SH-SY5Y (cell line): ENCODE measurements at regions not wholly inside any gene's neighbourhood (a gene's known extent, or its start where the extent isn't known, plus 50 kb on each side); places are given as distances from the start of the nearest gene placed in this dataset.

ENCODE experiments used
- GATA2 ChIP-seq: IDR thresholded peaks from 2 replicates; pipeline ENCODE4 v1.6.1; 2011; ENCODE audit warnings: mild to moderate bottlenecking, low read depth, low read length
- GATA3 ChIP-seq: IDR thresholded peaks from 2 replicates; pipeline ENCODE4 v1.6.1; 2011; ENCODE audit warnings: low read depth, mild to moderate bottlenecking, low read length, moderate library complexity

DNA sequence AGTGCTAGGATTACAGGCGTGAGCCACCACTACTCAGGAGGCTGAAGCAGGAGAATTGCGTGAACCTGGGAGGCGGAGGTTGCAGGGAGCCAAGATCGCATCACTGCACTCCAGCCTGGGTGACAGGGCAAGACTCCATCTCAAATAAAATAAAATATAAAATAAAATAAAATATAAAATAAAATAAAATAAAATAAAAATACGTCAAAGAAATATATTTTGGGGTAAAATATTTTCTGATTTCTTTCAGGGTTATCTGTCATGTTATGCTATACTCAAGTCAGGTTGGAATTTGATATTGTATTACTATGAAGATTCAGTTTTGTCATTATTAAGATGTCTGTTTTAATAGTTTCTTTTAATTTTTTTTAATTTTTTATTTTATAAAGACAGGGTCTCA, 99.4 kb upstream of the GHITM start:
- TF ChIP-seq GATA2 (no peak), GATA3 (no peak)

DNA sequence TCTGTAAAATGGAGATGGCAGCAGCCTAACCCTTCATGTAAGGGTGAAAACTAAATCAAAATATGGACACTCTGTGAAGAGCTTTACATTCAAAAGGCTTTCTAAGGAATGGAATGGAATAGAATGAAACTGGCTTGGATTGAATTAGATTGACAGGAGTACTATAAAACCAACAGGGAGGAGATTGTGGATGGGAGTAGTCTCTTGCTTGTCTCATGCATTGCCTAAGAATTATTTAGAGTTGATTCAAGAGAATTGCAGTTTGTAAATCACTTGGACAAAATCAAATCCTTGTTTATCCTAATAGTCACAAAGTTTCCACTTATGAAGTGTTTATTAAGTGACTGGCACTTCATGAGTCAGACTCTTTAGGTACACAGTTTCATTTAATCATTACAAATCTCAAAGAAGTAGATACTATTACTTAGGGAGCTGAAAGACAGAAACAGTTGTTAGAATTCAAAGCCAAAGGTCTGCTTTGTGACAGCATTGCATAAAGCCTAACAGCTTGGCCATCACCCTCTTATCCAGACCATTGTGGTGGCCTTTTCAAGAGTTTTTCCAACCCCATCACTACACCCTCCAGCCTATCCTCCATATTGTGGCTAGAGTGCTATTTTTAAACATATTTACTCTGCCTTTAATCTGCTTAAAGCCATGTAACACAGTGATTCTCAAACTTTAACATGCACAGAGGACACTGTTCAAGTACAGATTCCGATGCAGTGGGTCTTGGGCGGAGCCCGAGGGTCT, 91.9 kb upstream of the GHITM start:
- TF ChIP-seq GATA2 (no peak), GATA3 (no peak)

GRCh38 chr10:84049645-84050011, 89.7 kb upstream of the GHITM start:
- TF ChIP-seq GATA2: no peak
- TF ChIP-seq GATA3: no peak

DNA sequence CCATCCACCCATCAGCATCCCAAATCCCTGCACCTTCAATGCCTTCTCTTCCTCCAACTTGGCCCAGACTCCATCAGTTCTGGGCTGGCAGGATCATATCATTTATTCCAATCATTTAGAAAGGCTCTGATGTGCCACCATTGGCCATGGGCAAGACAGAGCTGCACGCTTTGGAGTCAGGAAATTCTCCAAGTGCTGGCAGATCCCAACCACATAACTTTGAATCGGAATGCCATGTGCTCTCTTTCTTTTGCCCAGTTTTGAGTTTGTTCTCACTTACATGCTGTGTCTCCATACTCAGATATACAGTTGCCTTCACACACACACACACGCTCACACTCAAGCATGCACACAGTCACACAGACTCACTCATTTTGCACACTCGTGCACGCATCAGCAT, 85.7 kb upstream of the GHITM start:
- TF ChIP-seq GATA2 (no peak), GATA3 (no peak)

GRCh38 chr10:84054743-84055142, 84.6 kb upstream of the GHITM start:
- TF ChIP-seq GATA2 (no peak), GATA3 (no peak)

- TF ChIP-seq GATA2 (no peak), GATA3 (no peak)
These were observed 79.8 kb upstream of the GHITM start for GRCh38 chr10:84059526-84059925.

DNA sequence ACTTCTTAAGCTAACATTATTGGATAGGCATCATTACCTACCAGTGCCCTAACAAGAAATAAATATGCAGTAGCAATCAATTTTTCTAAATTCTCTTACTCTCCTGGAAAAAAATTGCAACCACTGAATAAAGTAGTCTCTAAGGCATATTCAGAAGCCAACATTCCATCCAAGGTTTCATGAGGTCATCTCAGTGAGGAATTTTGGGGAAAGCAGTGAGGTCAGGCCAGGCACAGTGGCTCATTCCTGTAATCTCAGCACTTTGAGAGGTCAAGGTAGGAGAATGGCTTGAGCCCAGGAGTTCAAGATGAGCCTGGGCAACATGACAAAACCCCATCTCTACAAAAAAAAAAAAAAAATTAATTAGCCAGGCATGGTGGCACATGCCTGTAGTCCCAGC, 75.9 kb upstream of the GHITM start:
- TF ChIP-seq GATA3: no peak
- no peak for TF ChIP-seq GATA2

DNA sequence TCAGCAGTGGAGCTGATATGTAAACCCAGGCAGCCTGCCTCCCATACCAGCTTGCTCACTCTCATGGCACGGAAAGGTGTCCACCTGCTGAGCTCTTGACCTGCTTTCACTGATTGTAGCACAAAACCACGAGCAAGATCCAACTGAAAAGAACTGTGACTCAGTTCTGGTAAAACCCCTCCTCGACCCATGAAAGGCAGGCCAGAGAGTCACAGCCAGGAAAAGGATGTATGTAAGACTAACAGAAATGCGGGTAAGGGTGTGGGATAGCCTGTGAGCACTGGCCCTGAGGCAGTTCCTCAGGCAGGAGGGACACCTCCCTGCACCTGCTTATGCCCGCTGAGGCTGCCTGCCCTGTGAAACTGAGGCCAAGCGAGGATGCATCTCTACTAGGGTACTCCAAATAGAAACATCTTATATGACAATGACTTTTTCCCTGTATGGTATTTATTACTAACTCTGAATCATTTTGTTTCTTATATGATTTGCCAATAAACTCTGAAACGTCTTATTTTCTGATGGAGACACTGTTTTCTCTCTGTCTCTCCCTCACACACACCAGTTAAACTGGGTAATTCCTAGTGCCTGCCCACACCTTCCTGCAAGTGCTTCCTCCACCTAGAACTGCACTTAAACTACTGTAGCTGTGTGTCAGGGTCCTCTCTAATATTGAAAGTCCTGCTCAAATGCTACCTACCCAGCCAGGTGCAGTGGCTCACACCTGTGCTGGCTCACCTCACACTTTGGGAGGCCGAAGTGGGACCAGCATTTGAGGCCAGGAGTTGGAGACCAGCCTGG, 73.3 kb upstream of the GHITM start:
- TF ChIP-seq GATA2: no peak
- TF ChIP-seq GATA3: no peak

DNA sequence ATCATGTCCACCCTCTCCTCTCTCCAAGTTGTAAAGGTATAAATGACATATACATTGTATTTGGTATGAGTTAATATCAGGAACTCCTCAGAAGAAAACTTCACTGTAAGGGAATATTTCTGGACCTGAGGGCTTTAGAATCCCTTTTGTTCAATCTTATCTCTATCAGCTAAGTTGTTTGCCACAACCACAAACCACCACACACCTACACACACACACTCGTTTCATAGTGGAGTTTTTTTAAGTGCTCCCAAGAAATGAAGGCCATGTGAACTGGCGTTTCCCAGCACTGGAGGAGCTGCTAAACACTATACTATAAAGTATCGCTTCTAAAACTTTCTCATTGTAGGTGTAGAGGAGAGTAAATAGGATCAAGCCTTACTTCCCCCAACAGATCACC, 64.8 kb upstream of the GHITM start:
- TF ChIP-seq GATA3 (no peak), GATA2 (no peak)

DNA sequence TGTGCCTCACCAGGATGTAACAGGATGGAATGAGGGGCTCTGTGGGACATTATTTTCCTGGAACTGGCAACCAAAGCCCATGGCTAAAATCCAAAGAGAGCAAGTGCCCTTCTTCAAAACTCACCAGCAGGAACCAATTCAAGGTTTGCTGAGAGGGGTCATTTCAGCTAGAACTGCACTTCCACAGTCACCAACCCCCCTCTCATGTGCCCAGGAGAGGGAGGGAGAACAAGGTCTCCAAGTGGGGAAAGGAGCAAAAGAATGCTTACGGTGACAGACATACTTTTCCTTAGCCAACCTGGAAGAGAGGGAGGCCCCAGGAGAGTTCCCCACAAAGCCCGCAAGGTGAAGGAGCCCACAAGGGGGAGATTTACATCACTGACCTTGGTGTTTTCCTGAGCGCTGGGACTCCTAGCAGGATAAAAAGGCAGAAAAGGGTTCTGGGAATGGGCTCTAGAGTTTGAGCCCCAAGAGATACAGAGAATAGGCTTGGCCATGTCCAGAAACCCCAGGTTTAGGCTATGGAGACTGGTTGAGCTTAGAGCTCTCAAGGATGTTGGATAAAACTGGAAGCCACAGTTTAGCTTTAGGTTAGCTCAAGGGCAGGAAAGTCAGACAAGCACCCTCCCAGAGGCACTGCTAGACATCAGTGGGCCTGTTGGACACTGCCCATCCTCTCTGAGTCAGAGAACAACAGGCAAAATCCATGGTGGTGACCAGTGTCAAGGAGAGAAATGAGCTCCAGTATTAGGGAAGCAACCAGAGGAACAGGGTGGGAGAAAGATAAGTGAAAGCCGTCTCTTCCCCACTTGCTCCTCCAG, 63.9 kb upstream of the GHITM start:
- TF ChIP-seq GATA2 (no peak), GATA3 (no peak)

- TF ChIP-seq GATA3 (no peak), GATA2 (no peak)
These were observed 63.3 kb upstream of the GHITM start for GRCh38 chr10:84076047-84076388.

GRCh38 chr10:84076540-84077195, 62.6 kb upstream of the GHITM start:
- TF ChIP-seq GATA2: no peak
- TF ChIP-seq GATA3: no peak

GRCh38 chr10:84077768-84078167, 61.5 kb upstream of the GHITM start:
- TF ChIP-seq GATA3 (no peak), GATA2 (no peak)

DNA sequence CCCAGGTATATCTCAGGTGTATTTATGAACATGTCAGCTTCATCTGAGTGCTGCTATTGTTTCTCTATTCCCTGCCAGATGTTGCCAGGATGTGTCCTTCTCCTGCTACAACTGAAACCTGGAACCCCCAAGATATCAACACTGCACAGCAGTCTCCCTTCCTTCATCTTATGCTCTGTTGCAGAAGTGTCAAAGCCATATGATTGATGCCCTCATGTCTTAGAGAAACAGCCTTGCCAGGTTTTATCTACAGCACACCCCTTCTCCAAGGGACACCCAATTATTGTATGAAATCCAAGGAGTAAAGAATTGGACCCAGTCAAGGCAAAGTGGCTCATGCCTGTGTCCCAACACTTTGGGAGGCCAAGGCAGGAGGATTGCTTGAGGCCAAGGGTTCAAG, 60.5 kb upstream of the GHITM start:
- TF ChIP-seq GATA3: no peak
- TF ChIP-seq GATA2: no peak
